ENCODE measurements at regions not wholly inside any gene's neighbourhood (a gene's known extent, or its start where the extent isn't known, plus 50 kb on each side); places are given as distances from the start of the nearest gene placed in this dataset.

DNA sequence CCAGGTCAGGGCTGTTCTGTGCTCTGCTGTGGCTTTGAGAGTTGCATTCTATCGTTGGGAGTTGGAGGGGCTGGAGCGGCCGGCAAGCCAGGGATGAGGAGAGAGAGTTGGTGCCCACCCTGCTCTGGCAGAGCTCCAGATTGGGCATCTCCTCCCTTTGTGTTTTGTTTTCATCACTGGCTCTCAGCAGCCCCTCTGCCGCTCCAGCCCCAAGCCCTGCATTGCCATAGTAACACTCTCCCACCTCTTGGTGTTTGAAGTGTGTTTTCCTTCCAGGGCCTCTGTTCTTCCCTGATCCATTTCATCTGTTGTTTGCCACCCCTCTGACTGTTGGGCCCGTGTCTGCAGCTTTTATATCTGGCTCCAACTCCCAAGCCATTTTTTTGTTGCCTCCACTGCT, 152.7 kb downstream of the URB2 start:
- no peak overlapping the region for H3K4me3 ChIP-seq (ENCODE audit: low read length)
- no peak for DNase-seq (ENCODE audit: low read depth)
- TF ChIP-seq, protein P1, sequence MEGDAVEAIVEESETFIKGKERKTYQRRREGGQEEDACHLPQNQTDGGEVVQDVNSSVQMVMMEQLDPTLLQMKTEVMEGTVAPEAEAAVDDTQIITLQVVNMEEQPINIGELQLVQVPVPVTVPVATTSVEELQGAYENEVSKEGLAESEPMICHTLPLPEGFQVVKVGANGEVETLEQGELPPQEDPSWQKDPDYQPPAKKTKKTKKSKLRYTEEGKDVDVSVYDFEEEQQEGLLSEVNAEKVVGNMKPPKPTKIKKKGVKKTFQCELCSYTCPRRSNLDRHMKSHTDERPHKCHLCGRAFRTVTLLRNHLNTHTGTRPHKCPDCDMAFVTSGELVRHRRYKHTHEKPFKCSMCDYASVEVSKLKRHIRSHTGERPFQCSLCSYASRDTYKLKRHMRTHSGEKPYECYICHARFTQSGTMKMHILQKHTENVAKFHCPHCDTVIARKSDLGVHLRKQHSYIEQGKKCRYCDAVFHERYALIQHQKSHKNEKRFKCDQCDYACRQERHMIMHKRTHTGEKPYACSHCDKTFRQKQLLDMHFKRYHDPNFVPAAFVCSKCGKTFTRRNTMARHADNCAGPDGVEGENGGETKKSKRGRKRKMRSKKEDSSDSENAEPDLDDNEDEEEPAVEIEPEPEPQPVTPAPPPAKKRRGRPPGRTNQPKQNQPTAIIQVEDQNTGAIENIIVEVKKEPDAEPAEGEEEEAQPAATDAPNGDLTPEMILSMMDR (IDR thresholded peaks at IDR 0.05; ENCODE audit: insufficient read depth, low read depth, low read length, missing control alignments) = no peak

DNA sequence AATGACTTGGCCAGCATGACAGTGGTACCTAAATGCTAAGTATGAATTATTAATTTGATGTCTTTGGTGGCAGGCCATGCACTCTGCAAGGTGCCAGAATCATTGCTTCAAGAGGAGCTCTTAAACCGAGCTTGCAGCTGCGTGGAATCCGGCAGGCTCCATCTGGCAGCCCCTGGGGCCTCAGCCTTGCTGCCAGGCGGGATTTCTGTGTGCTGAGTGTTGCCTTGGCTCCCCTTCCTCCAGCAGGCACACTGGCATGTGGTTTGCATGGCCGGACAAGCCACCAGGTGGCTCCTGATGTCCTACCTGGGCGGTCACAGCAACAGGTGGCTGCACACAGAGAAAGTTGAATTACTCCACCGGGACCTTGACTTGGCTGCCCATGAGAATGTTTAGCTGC, 155.4 kb downstream of the URB2 start:
- peak; percentile 7 for DNase-seq (ENCODE audit: low read depth)
- TF ChIP-seq, protein P1 (IDR thresholded peaks at IDR 0.05; ENCODE audit: insufficient read depth, low read depth, low read length, missing control alignments) = peak; percentile 29
- H3K4me3 ChIP-seq (ENCODE audit: low read length) = no peak overlapping the region

- TF ChIP-seq, protein P1 (IDR thresholded peaks at IDR 0.05; ENCODE audit: insufficient read depth, low read depth, low read length, missing control alignments) = no peak
- H3K4me3 ChIP-seq (ENCODE audit: low read length) = no peak overlapping the region
- no peak for DNase-seq (ENCODE audit: low read depth)
Observed at GRCh38 chr1:229782469-229782868, 156.4 kb downstream of the URB2 start.

DNA sequence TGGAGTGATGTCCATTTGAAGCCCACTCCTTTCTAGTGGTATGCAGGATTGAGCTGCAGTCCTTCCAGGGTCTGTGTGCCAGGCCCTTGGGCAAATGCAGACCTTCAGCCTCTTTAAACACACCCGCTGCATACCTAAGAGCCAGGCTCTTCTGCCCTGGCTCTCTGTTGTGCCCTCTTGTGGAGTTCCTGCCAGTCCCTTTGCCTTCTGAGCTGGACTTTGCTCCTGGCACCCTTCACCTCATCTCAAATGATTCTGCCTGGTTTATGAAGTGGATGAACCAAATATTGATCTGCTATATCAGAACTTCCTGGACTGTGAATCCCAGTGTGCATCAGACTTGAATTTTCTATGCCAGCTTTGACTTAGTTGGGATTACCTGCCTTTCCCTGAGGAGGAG, 158.8 kb downstream of the URB2 start:
- TF ChIP-seq, protein P1 (IDR thresholded peaks at IDR 0.05; ENCODE audit: insufficient read depth, low read depth, low read length, missing control alignments) = no peak

DNA sequence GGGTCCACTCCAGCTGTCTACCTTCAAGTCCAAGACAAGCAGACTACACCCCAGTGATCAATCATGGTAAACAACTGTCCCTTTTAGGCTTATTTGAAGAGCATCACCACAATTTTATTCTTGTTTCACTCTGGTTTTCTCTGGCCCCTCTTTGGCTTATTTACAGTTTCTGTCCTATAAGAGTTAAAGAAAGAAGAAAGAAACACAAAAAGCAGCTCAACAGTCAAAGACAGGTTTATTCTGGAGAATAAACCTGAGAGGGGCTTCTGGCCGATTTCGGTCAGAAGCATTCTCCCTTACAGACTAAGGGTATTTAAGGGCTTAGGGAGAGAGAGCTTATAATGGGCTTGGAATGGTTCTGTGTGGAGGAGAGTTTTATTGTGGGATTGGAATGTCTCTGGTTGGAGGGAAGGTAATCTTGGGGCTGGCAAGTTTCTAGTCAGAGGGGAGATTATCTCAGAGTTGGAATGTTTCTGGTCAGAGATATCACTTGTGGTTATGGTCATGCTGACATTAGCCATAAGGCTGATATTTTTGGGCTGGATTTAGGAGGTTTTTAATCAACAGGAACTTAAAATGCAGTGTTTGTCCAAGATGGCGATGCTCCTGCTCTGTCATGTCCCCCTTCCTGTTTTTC, 161.0 kb downstream of the URB2 start:
- TF ChIP-seq, protein P1 (IDR thresholded peaks at IDR 0.05; ENCODE audit: insufficient read depth, low read depth, low read length, missing control alignments) = no peak
- no peak overlapping the region for H3K4me3 ChIP-seq (ENCODE audit: low read length)
- no peak for DNase-seq (ENCODE audit: low read depth)

More for the DNA sequence above, 158.8 kb downstream of the URB2 start:
- no peak overlapping the region for H3K4me3 ChIP-seq (ENCODE audit: low read length)
- DNase-seq (ENCODE audit: low read depth) = no peak

DNA sequence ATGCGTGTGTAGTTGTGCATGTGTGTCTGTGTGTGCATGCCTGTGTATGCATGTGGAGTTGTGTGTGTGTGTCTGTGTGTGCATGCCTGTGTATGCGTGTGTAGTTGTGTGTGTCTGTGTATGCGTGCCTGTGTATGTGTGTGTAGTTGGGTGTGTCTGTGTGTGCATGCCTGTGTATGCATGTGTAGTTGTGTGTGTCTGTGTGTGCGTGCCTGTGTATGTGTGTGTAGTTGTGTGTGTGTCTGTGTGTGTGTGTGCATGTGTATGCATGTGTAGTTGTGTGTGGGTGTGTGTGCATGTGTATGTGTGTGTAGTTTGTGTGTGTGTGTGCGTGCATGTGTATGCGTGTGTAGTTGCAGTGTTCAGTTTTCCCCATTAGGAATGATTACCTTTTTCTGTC, 162.0 kb downstream of the URB2 start:
- no peak overlapping the region for H3K4me3 ChIP-seq (ENCODE audit: low read length)
- TF ChIP-seq, protein P1 (IDR thresholded peaks at IDR 0.05; ENCODE audit: insufficient read depth, low read depth, low read length, missing control alignments) = no peak
- no peak for DNase-seq (ENCODE audit: low read depth)
